Vagina (tissue), 2 donors: ENCODE measurements at regions not wholly inside any gene's neighbourhood (a gene's known extent, or its start where the extent isn't known, plus 50 kb on each side); places are given as distances from the start of the nearest gene placed in this dataset.

Source experiments
- CTCF ChIP-seq, 3 experiments: fragments of 450-650 bp in 2 of 3; fragments of 200-600 bp in 1 of 3; sonication (generic) in 1 of 3; IDR thresholded peaks; one replicate each; pipeline ENCODE4 v1.5.1; 2017 to 2019; ENCODE audit warnings: antibody characterized with exemption in 3 of 3, mild to moderate bottlenecking in 2 of 3, moderate library complexity in 2 of 3
- POLR2AphosphoS5 ChIP-seq, 2 donors: sonication (generic); formaldehyde crosslinking; IDR thresholded peaks; one replicate each; pipeline ENCODE4 v1.9.0; 2017; ENCODE audit warnings: antibody characterized with exemption in 2 of 2, mild to moderate bottlenecking in 2 of 2, low read depth in 1 of 2; ENCODE audit not compliant: insufficient read depth in 1 of 2

DNA sequence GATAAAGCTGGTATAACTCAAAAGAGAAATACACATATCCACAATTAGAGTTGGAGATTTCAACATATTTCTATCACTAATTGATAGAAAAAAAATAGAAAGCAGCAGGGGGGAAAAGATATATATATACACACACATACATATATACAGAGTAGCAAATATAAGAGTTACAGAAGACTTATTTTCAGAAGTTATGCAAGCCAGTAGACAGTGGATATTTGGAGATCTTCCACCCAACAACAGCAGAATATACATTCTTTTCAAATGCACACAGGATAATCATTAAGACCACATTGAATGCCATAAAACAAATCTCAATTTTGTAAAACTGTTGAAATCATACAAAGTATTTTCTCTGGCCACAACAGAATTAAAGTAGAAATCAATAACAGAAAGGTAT lies 192.8 kb downstream of the LACC1 start:
- TF ChIP-seq CTCF (IDR thresholded peaks at IDR 0.05): no peak
- no peak for TF ChIP-seq POLR2AphosphoS5 (IDR thresholded peaks at IDR 0.05; ENCODE audit: insufficient read depth in 1 of 2, low read depth in 1 of 2)
